ENCODE measurements at regions not wholly inside any gene's neighbourhood (a gene's known extent, or its start where the extent isn't known, plus 50 kb on each side); places are given as distances from the start of the nearest gene placed in this dataset.

GRCh38 chr12:126762150-126762549, 1504.8 kb upstream of the TMEM132C start:
- no peak for DNase-seq (ENCODE audit: low read depth in 2 of 2)

- DNase-seq (ENCODE audit: low read depth in 2 of 2) = no peak
Observed at GRCh38 chr12:126763359-126763758, 1503.6 kb upstream of the TMEM132C start.

GRCh38 chr12:126767334-126767733, 1499.6 kb upstream of the TMEM132C start:
- no peak for DNase-seq (ENCODE audit: low read depth in 2 of 2)

GRCh38 chr12:126768517-126768916, 1498.5 kb upstream of the TMEM132C start:
- no peak for DNase-seq (ENCODE audit: low read depth in 2 of 2)

- DNase-seq (ENCODE audit: low read depth in 2 of 2) = no peak
Observed at GRCh38 chr12:126770188-126770587, 1496.8 kb upstream of the TMEM132C start.

GRCh38 chr12:126772171-126772864, 1494.7 kb upstream of the TMEM132C start:
- DNase-seq (ENCODE audit: low read depth in 2 of 2) = peak; percentile 14 to 23

- no peak for DNase-seq (ENCODE audit: low read depth in 2 of 2)
Observed at GRCh38 chr12:126773012-126773411, 1494.0 kb upstream of the TMEM132C start.

GRCh38 chr12:126773491-126773890, 1493.5 kb upstream of the TMEM132C start:
- DNase-seq (ENCODE audit: low read depth in 2 of 2) = no peak

GRCh38 chr12:126776026-126776655, 1490.8 kb upstream of the TMEM132C start:
- no peak for DNase-seq (ENCODE audit: low read depth in 2 of 2)

- DNase-seq (ENCODE audit: low read depth in 2 of 2) = no peak
Observed at GRCh38 chr12:126780343-126780742, 1486.6 kb upstream of the TMEM132C start.

GRCh38 chr12:126781593-126781992, 1485.4 kb upstream of the TMEM132C start:
- DNase-seq (ENCODE audit: low read depth in 2 of 2) = no peak

GRCh38 chr12:126782083-126782482, 1484.9 kb upstream of the TMEM132C start:
- DNase-seq (ENCODE audit: low read depth in 2 of 2) = no peak

- no peak for DNase-seq (ENCODE audit: low read depth in 2 of 2)
Observed at GRCh38 chr12:126784328-126784921, 1482.5 kb upstream of the TMEM132C start.

GRCh38 chr12:126789963-126790362, 1477.0 kb upstream of the TMEM132C start:
- DNase-seq (ENCODE audit: low read depth in 2 of 2) = no peak

GRCh38 chr12:126791122-126791521, 1475.8 kb upstream of the TMEM132C start:
- DNase-seq (ENCODE audit: low read depth in 2 of 2) = no peak

- DNase-seq (ENCODE audit: low read depth in 2 of 2) = no peak
Observed at GRCh38 chr12:126792411-126792810, 1474.6 kb upstream of the TMEM132C start.

- DNase-seq (ENCODE audit: low read depth in 2 of 2) = no peak
Observed at GRCh38 chr12:126797525-126797924, 1469.4 kb upstream of the TMEM132C start.

GRCh38 chr12:126798449-126798848, 1468.5 kb upstream of the TMEM132C start:
- no peak for DNase-seq (ENCODE audit: low read depth in 2 of 2)

- no peak for DNase-seq (ENCODE audit: low read depth in 2 of 2)
Observed at GRCh38 chr12:126807312-126807865, 1459.6 kb upstream of the TMEM132C start.

- no peak for DNase-seq (ENCODE audit: low read depth in 2 of 2)
Observed at GRCh38 chr12:126811391-126811790, 1455.6 kb upstream of the TMEM132C start.

- DNase-seq (ENCODE audit: low read depth in 2 of 2) = no peak
Observed at GRCh38 chr12:126819554-126819953, 1447.4 kb upstream of the TMEM132C start.

- DNase-seq (ENCODE audit: low read depth in 2 of 2) = no peak
Observed at GRCh38 chr12:126830778-126831680, 1435.9 kb upstream of the TMEM132C start.
